Sigmoid colon (tissue), 6 donors: ENCODE measurements at regions not wholly inside any gene's neighbourhood (a gene's known extent, or its start where the extent isn't known, plus 50 kb on each side); places are given as distances from the start of the nearest gene placed in this dataset.

Source experiments
- DNase-seq: peaks from one replicate; pipeline ENCODE4 v3.0.0-alpha.2; 2019
- H3K27ac ChIP-seq, 4 donors: fragments of 200-600 bp; sonication (generic); one replicate each; pipeline ENCODE4 v1.5.1; 2016 to 2019; ENCODE audit warnings: mild to moderate bottlenecking in 1 of 4
- H3K27me3 ChIP-seq, 3 donors: fragments of 200-600 bp; sonication (generic); one replicate each; pipeline ENCODE4 v1.5.1; 2019; ENCODE audit warnings: mild to moderate bottlenecking in 1 of 3
- H3K36me3 ChIP-seq, 4 donors: fragments of 200-600 bp; sonication (generic); one replicate each; pipeline ENCODE4 v1.5.1; 2016 to 2019
- H3K4me1 ChIP-seq, 4 donors: fragments of 200-600 bp; sonication (generic); one replicate each; pipeline ENCODE4 v1.5.1; 2017 to 2019
- H3K4me3 ChIP-seq, 4 donors: fragments of 200-600 bp; sonication (generic); one replicate each; pipeline ENCODE4 v1.5.1; 2017 to 2019; ENCODE audit warnings: mild to moderate bottlenecking in 2 of 4, moderate library complexity in 1 of 4
- H3K9me3 ChIP-seq, 4 donors: fragments of 200-600 bp in 3 of 4; sonication (generic) in 3 of 4; one replicate each; pipeline versions ENCODE4 v1.5.1 to v1.6.1; 2013 to 2019
- CTCF ChIP-seq, 4 experiments: fragments of 450-650 bp in 3 of 4; fragments of 200-600 bp in 1 of 4; IDR thresholded peaks; one replicate each; pipeline ENCODE4 v1.5.1; 2016 to 2019; ENCODE audit warnings: antibody characterized with exemption in 4 of 4, mild to moderate bottlenecking in 3 of 4, moderate library complexity in 2 of 4
- EP300 ChIP-seq, 4 donors: sonication (generic); formaldehyde crosslinking; IDR thresholded peaks; one replicate each; pipeline ENCODE4 v1.6.1; 2017; ENCODE audit warnings: antibody characterized with exemption in 4 of 4
- POLR2A ChIP-seq, 2 donors: fragments of 450-650 bp; IDR thresholded peaks; one replicate each; pipeline ENCODE4 v1.6.1; 2016; ENCODE audit warnings: antibody characterized with exemption in 2 of 2, mild to moderate bottlenecking in 2 of 2, moderate library complexity in 2 of 2
- POLR2AphosphoS5 ChIP-seq, 4 donors: sonication (generic); formaldehyde crosslinking; IDR thresholded peaks; one replicate each; pipeline ENCODE4 v1.6.1; 2017; ENCODE audit warnings: antibody characterized with exemption in 4 of 4
- WGBS, 2 donors: extraction: QIAGEN DNeasy Blood & Tissue Kit; methylation state at CpG; one replicate each; pipeline ENCODE4 v1.1.7; 2013; 5-methylcytosine and 5-hydroxymethylcytosine counted together
- intact Hi-C: fragments of 100-400 bp; cut with DNase I; formaldehyde crosslinking; loops from one replicate; pipeline ENCODE4 v1.15.1; 2023
- donor health status: healthy with polysubstance abuse.
- donor health status: healthy.

- no peak overlapping the region for H3K27ac ChIP-seq
- no peak overlapping the region for H3K4me3 ChIP-seq
- H3K36me3 ChIP-seq, result no peaks in the 10 kb centered on the region
- intact Hi-C loops, result no loop called here
- H3K27me3 ChIP-seq, result peaks cover 0 to 9% (median 0%) of the 10 kb centered on the region in 3 donors
- no peaks in the 10 kb centered on the region for H3K4me1 ChIP-seq
- no peak for TF ChIP-seq POLR2A (IDR thresholded peaks at IDR 0.05)
- no peak for TF ChIP-seq EP300 (IDR thresholded peaks at IDR 0.05)
- no peak for TF ChIP-seq CTCF (IDR thresholded peaks at IDR 0.05)
- TF ChIP-seq POLR2AphosphoS5 (IDR thresholded peaks at IDR 0.05), result no peak
- DNase-seq, result no peak
- WGBS, 2 donors, result 84 to 88% methylated on average over 3 of the region's 3 CpGs
- H3K9me3 ChIP-seq, result no peaks in the 10 kb centered on the region
Measured at GRCh38 chr13:18947376-18947977, 234.1 kb downstream of the TUBA3C start.

- intact Hi-C loops, result no loop called here
- WGBS, 2 donors, result 59 to 63% methylated on average over 7 of the region's 7 CpGs
- H3K4me1 ChIP-seq, result no peaks in the 10 kb centered on the region
Measured at GRCh38 chr13:18946738-18947137, 234.9 kb downstream of the TUBA3C start.

GRCh38 chr13:18944501-18945068 is 237.0 kb downstream of the TUBA3C start:
- no peaks in the 10 kb centered on the region for H3K4me1 ChIP-seq
- DNase-seq, result no peak
- no peak overlapping the region for H3K4me3 ChIP-seq
- intact Hi-C loops, result no loop called here
- H3K27me3 ChIP-seq, result peaks cover 0 to 9% (median 0%) of the 10 kb centered on the region in 3 donors
- no peaks in the 10 kb centered on the region for H3K36me3 ChIP-seq
- TF ChIP-seq CTCF (IDR thresholded peaks at IDR 0.05) (no peak), EP300 (IDR thresholded peaks at IDR 0.05) (no peak), POLR2A (IDR thresholded peaks at IDR 0.05) (no peak), POLR2AphosphoS5 (IDR thresholded peaks at IDR 0.05) (no peak)
- H3K27ac ChIP-seq, result no peak overlapping the region
- 92% methylated on average over 29 of the region's 29 CpGs for WGBS, 2 donors
- no peaks in the 10 kb centered on the region for H3K9me3 ChIP-seq

More at GRCh38 chr13:18946738-18947137, 234.9 kb downstream of the TUBA3C start:
- Histone ChIP-seq H3K36me3 (no peaks in the 10 kb centered on the region), H3K4me3 (no peak overlapping the region), H3K9me3 (no peaks in the 10 kb centered on the region), H3K27ac (no peak overlapping the region), H3K27me3 (peaks cover 0 to 9% (median 0%) of the 10 kb centered on the region in 3 donors)
- TF ChIP-seq POLR2A (IDR thresholded peaks at IDR 0.05), result no peak
- TF ChIP-seq POLR2AphosphoS5 (IDR thresholded peaks at IDR 0.05), result no peak
- TF ChIP-seq EP300 (IDR thresholded peaks at IDR 0.05), result no peak
- no peak for TF ChIP-seq CTCF (IDR thresholded peaks at IDR 0.05)
- no peak for DNase-seq

- Histone ChIP-seq H3K9me3 (no peaks in the 10 kb centered on the region), H3K27ac (no peak overlapping the region), H3K4me1 (no peaks in the 10 kb centered on the region), H3K27me3 (peaks cover 0 to 9% (median 0%) of the 10 kb centered on the region in 3 donors), H3K36me3 (no peaks in the 10 kb centered on the region), H3K4me3 (no peak overlapping the region)
- no peak for DNase-seq
- no peak for TF ChIP-seq POLR2AphosphoS5 (IDR thresholded peaks at IDR 0.05)
- no peak for TF ChIP-seq POLR2A (IDR thresholded peaks at IDR 0.05)
- TF ChIP-seq EP300 (IDR thresholded peaks at IDR 0.05), result no peak
- TF ChIP-seq CTCF (IDR thresholded peaks at IDR 0.05), result no peak
- intact Hi-C loops, result no loop called here
- 88 to 89% methylated on average over 47 of the region's 47 CpGs for WGBS, 2 donors
Measured at GRCh38 chr13:18943721-18944391, 237.8 kb downstream of the TUBA3C start.
